Small intestine (tissue), 7 donors: ENCODE measurements at regions not wholly inside any gene's neighbourhood (a gene's known extent, or its start where the extent isn't known, plus 50 kb on each side); places are given as distances from the start of the nearest gene placed in this dataset.

Source experiments
- DNase-seq, 2 donors: peaks; one replicate each; pipeline versions ENCODE4 v3.0.0 to v3.0.0-alpha.2; 2013
- FAIRE-seq: peaks from 2 replicates; lab custom pipeline; 2012; peaks lifted over from hg19 to GRCh38; lab: Jason Lieb, UNC
- H3K27ac ChIP-seq, 3 donors: one replicate each; pipeline ENCODE4 v1.5.1; 2013; ENCODE audit warnings: low read length in 2 of 3, mild to moderate bottlenecking in 2 of 3, control low read depth in 1 of 3, inconsistent platforms in 1 of 3, low read depth in 1 of 3, moderate library complexity in 1 of 3
- H3K27me3 ChIP-seq, 3 donors: one replicate each; pipeline ENCODE4 v1.6.1; 2013; ENCODE audit warnings: low read length in 3 of 3, inconsistent platforms in 1 of 3; ENCODE audit not compliant: control insufficient read depth in 3 of 3, insufficient read depth in 3 of 3
- H3K36me3 ChIP-seq, 3 donors: one replicate each; pipeline ENCODE4 v1.6.1; 2013; ENCODE audit warnings: low read length in 3 of 3, inconsistent platforms in 1 of 3, low read depth in 1 of 3, mild to moderate bottlenecking in 1 of 3, moderate library complexity in 1 of 3; ENCODE audit not compliant: control insufficient read depth in 3 of 3, insufficient read depth in 2 of 3
- H3K4me1 ChIP-seq, 3 donors: one replicate each; pipeline ENCODE4 v1.6.1; 2013; ENCODE audit warnings: low read length in 2 of 3, inconsistent platforms in 1 of 3, low read depth in 1 of 3, mild to moderate bottlenecking in 1 of 3, moderate library complexity in 1 of 3; ENCODE audit not compliant: control insufficient read depth in 3 of 3, insufficient read depth in 2 of 3
- H3K4me3 ChIP-seq, 3 donors: one replicate each; pipeline ENCODE4 v1.5.1; 2013; ENCODE audit warnings: low read length in 3 of 3, control low read depth in 1 of 3, inconsistent platforms in 1 of 3, low read depth in 1 of 3, mild to moderate bottlenecking in 1 of 3, moderate library complexity in 1 of 3
- H3K9me3 ChIP-seq, 2 donors: one replicate each; pipeline ENCODE4 v1.6.1; 2013; ENCODE audit warnings: low read depth in 1 of 2, low read length in 1 of 2; ENCODE audit not compliant: control insufficient read depth in 2 of 2, insufficient read depth in 1 of 2
- WGBS, 3 donors: extraction: QIAGEN DNeasy Blood & Tissue Kit; methylation state at CpG; one replicate each; pipeline ENCODE4 v1.1.7; 2013; 5-methylcytosine and 5-hydroxymethylcytosine counted together
- donor health status: healthy with polysubstance abuse.
- donor health status: control.
- donor health status: control.
- donor health status: Bipolar disorder and iron deficiency.
- donor health status: healthy.

- Histone ChIP-seq H3K4me1 (no peaks in the 10 kb centered on the region), H3K9me3 (no peaks in the 10 kb centered on the region), H3K4me3 (no peak overlapping the region), H3K36me3 (no peaks in the 10 kb centered on the region), H3K27ac (no peak overlapping the region), H3K27me3 (peaks cover 0 to 18% (median 0%) of the 10 kb centered on the region in 3 donors)
- no peak for FAIRE-seq
- 48 to 62% (median 59%) methylated on average over 1 of the region's 1 CpG for WGBS, 3 donors
- DNase-seq: no peak
These were observed 426.7 kb upstream of the MGMT start for GRCh38 chr10:129040377-129040776.

GRCh38 chr10:129041916-129042315, 425.1 kb upstream of the MGMT start:
- no peaks in the 10 kb centered on the region for H3K9me3 ChIP-seq
- no peaks in the 10 kb centered on the region for H3K36me3 ChIP-seq
- peaks cover 0 to 6% (median 0%) of the 10 kb centered on the region in 3 donors for H3K27me3 ChIP-seq
- no peak overlapping the region for H3K4me3 ChIP-seq
- H3K4me1 ChIP-seq: no peaks in the 10 kb centered on the region
- WGBS, 3 donors: 76 to 89% (median 87%) methylated on average over 9 of the region's 9 CpGs
- DNase-seq (no peak), FAIRE-seq (no peak)
- H3K27ac ChIP-seq: no peak overlapping the region

GRCh38 chr10:129042776-129043595, 424.1 kb upstream of the MGMT start:
- H3K27ac ChIP-seq: no peak overlapping the region
- no peak for DNase-seq
- FAIRE-seq: no peak
- H3K4me1 ChIP-seq: no peaks in the 10 kb centered on the region
- H3K27me3 ChIP-seq: peaks cover 0 to 6% (median 0%) of the 10 kb centered on the region in 3 donors
- no peaks in the 10 kb centered on the region for H3K9me3 ChIP-seq
- H3K4me3 ChIP-seq: no peak overlapping the region
- H3K36me3 ChIP-seq: no peaks in the 10 kb centered on the region
- 46 to 72% (median 56%) methylated on average over 21 of the region's 21 CpGs for WGBS, 3 donors

GRCh38 chr10:129043691-129044090, 423.4 kb upstream of the MGMT start:
- no peak for FAIRE-seq
- 79 to 83% (median 83%) methylated on average over 3 of the region's 3 CpGs for WGBS, 3 donors
- peaks cover 0 to 6% (median 0%) of the 10 kb centered on the region in 3 donors for H3K27me3 ChIP-seq
- no peaks in the 10 kb centered on the region for H3K9me3 ChIP-seq
- no peaks in the 10 kb centered on the region for H3K4me1 ChIP-seq
- no peak overlapping the region for H3K4me3 ChIP-seq
- no peak overlapping the region for H3K27ac ChIP-seq
- no peak for DNase-seq
- H3K36me3 ChIP-seq: no peaks in the 10 kb centered on the region

- H3K36me3 ChIP-seq: no peaks in the 10 kb centered on the region
- H3K4me3 ChIP-seq: no peak overlapping the region
- WGBS, 3 donors: 88 to 92% (median 92%) methylated on average over 16 to 17 of the region's 17 CpGs
- no peaks in the 10 kb centered on the region for H3K9me3 ChIP-seq
- H3K4me1 ChIP-seq: no peaks in the 10 kb centered on the region
- no peak for FAIRE-seq
- H3K27ac ChIP-seq: no peak overlapping the region
- no peaks in the 10 kb centered on the region for H3K27me3 ChIP-seq
- no peak for DNase-seq
These were observed 421.4 kb upstream of the MGMT start for GRCh38 chr10:129045599-129045998.

GRCh38 chr10:129046065-129046681, 420.9 kb upstream of the MGMT start:
- Histone ChIP-seq H3K4me3 (no peak overlapping the region), H3K27me3 (no peaks in the 10 kb centered on the region), H3K27ac (no peak overlapping the region), H3K9me3 (no peaks in the 10 kb centered on the region), H3K36me3 (no peaks in the 10 kb centered on the region), H3K4me1 (no peaks in the 10 kb centered on the region)
- no peak for FAIRE-seq
- DNase-seq: no peak
- WGBS, 3 donors: 85 to 93% (median 86%) methylated on average over 28 of the region's 28 CpGs

GRCh38 chr10:129046962-129047361, 420.1 kb upstream of the MGMT start:
- Histone ChIP-seq H3K27ac (no peak overlapping the region), H3K27me3 (no peaks in the 10 kb centered on the region), H3K36me3 (no peaks in the 10 kb centered on the region), H3K9me3 (no peaks in the 10 kb centered on the region), H3K4me1 (no peaks in the 10 kb centered on the region), H3K4me3 (no peak overlapping the region)
- DNase-seq (no peak), FAIRE-seq (no peak)
- 74 to 82% (median 78%) methylated on average over 5 of the region's 5 CpGs for WGBS, 3 donors

GRCh38 chr10:129047600-129047999, 419.4 kb upstream of the MGMT start:
- Histone ChIP-seq H3K27me3 (no peaks in the 10 kb centered on the region), H3K27ac (no peak overlapping the region), H3K4me1 (no peaks in the 10 kb centered on the region), H3K4me3 (no peak overlapping the region), H3K36me3 (no peaks in the 10 kb centered on the region), H3K9me3 (no peaks in the 10 kb centered on the region)
- no peak for DNase-seq
- 86 to 88% (median 87%) methylated on average over 3 of the region's 3 CpGs for WGBS, 3 donors
- no peak for FAIRE-seq
